ENCODE measurements at regions not wholly inside any gene's neighbourhood (a gene's known extent, or its start where the extent isn't known, plus 50 kb on each side); places are given as distances from the start of the nearest gene placed in this dataset.

- TF ChIP-seq, protein P1, sequence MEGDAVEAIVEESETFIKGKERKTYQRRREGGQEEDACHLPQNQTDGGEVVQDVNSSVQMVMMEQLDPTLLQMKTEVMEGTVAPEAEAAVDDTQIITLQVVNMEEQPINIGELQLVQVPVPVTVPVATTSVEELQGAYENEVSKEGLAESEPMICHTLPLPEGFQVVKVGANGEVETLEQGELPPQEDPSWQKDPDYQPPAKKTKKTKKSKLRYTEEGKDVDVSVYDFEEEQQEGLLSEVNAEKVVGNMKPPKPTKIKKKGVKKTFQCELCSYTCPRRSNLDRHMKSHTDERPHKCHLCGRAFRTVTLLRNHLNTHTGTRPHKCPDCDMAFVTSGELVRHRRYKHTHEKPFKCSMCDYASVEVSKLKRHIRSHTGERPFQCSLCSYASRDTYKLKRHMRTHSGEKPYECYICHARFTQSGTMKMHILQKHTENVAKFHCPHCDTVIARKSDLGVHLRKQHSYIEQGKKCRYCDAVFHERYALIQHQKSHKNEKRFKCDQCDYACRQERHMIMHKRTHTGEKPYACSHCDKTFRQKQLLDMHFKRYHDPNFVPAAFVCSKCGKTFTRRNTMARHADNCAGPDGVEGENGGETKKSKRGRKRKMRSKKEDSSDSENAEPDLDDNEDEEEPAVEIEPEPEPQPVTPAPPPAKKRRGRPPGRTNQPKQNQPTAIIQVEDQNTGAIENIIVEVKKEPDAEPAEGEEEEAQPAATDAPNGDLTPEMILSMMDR (IDR thresholded peaks at IDR 0.05; ENCODE audit: insufficient read depth, low read depth, low read length) = no peak
- TF ChIP-seq EZH2 (IDR thresholded peaks at IDR 0.05; ENCODE audit: insufficient read depth, low read length) = no peak
These were observed 287.4 kb downstream of the PCDH17 start for GRCh38 chr13:57918913-57919312.
